DOHH2 (cell line): ENCODE measurements at regions not wholly inside any gene's neighbourhood (a gene's known extent, or its start where the extent isn't known, plus 50 kb on each side); places are given as distances from the start of the nearest gene placed in this dataset.
"Not testable (repeated sequence)": the region's sequence is repeated elsewhere in the genome, so short reads cannot be mapped to it uniquely, and the experiment has no call there.

Source experiments
- CTCF ChIP-seq: fragments of 200-600 bp; sonication (generic); IDR thresholded peaks from one replicate; pipeline ENCODE4 v1.5.1; 2014; ENCODE audit warnings: antibody characterized with exemption, mild to moderate bottlenecking, low read depth, low read length; ENCODE audit not compliant: poor library complexity, severe bottlenecking
- EZH2phosphoT487 ChIP-seq: fragments of 200-600 bp; sonication (generic); IDR thresholded peaks from 2 replicates; pipeline ENCODE4 v1.6.1; 2017; ENCODE audit warnings: borderline replicate concordance, mild to moderate bottlenecking, antibody characterized with exemption, low read length, moderate library complexity, mixed read lengths

DNA sequence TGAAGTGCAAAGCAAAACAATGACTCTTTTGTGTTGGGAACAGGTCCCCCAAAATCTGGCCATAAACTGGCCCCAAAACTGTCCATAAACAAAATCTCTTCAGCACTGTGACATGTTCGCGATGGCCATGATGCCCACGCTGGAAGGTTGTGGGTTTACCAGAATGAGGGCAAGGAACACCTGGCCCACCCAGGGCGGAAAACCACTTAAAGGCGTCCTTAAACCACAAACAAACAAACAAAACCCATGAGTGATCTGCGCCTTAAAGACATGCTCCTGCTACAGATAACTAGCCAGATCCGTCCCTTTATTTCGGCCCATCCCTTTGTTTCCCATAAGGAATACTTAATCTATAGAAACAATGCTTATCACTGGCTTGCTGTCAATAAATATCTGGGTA is 1460.9 kb upstream of the SEL1L start:
- not testable (repeated sequence) for TF ChIP-seq CTCF, EZH2phosphoT487
